ENCODE measurements at regions not wholly inside any gene's neighbourhood (a gene's known extent, or its start where the extent isn't known, plus 50 kb on each side); places are given as distances from the start of the nearest gene placed in this dataset.

DNA sequence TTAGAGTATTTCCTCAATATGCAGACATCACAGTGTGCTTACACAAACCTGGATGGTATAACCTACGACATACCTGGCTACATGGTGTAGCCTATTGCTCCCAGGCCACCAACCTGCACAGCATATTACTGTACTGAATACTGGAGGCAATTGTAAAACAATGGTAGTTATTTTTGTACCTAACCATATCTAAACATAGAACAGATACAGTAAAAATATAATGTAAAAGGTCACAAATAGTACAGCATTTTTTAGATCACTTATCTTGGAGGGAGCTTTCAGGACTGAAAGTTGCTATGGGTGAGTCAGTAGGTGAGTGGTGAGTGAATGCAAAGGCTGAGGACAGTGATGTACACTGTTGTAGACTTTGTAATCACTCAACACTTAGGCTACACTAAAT, 492.3 kb downstream of the MRPL39 start:
- no peak for DNase-seq

DNA sequence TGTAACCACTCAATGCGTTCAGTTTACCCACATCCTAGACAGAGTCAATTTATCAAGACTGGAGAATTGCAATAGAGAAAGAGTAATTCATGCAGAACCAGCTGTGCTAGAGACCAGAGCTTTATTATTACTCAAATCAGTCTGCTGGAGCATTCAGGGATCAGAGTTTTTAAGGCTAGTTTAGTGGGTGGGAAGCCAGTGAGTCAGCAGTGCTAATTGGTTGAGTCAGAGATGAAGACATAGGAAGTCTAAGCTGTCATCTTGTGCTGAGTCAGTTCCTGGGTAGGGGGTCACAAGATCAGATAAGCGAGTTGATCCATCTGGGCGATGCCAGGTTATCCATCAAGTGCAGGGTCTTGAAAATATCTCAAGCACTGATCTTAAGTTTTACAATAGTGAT, 499.6 kb downstream of the MRPL39 start:
- no peak for DNase-seq

GRCh38 chr21:25103500-25104207, 503.6 kb downstream of the MRPL39 start:
- DNase-seq: no peak

DNA sequence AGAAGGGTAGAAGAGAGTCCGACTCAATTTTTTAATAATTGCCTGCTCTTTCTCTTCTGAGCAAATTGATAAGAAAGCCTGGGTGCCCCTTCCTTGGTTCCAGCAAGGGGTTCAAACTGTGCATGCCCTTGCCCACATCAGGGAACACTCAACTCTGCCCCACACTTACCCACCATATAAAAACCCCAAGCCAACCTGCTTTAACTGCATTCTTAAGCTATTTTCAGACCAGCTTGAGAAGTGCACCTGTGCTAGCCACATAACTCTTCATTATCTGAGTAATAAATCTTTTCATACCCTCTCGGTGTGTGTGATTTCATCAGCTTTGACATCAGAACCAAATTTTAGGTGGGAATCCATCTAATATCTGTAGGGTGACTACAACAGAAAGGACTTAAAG, 509.6 kb downstream of the MRPL39 start:
- DNase-seq: no peak

GRCh38 chr21:25094695-25095094, 512.6 kb downstream of the MRPL39 start:
- DNase-seq: no peak

- no peak for DNase-seq
Observed at GRCh38 chr21:25092441-25093011, 514.8 kb downstream of the MRPL39 start.

DNA sequence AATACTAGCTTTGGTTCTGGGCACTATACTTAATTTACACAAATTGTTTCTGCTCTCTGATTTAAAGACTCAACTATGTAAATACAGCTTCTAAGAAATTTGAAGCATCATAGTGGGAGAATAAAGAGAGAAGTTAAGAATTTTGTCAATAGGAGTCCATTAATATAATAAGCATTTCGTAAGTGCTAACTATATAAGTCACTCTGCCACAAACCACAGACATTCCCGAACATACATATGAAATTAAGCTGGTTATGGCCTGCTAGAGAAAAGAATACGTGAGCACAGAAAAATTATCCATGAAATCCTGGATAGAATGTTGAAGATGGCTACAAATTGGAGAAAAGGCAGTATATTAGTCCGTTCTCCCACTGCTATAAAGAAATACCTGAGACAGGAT, 526.2 kb downstream of the MRPL39 start:
- DNase-seq: no peak

DNA sequence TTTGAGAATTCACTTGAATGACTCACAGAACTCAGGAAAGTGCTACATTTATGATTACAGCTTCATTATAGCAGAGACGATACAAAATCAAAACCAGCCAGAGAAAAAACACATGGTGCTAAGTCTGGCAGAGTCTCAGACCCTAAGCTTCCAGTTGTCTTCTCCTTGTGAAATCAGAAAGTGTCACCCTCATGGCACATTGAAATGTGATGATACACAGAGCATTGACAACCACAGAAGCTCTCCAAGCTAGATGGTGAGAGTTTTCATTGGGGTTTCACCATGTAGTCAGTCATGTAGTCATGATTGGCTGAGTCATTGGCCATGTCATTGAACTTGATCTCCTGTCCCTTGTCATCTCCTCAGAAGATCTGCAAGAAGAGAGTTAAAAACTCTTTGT, 526.6 kb downstream of the MRPL39 start:
- DNase-seq: no peak

- DNase-seq: no peak
Observed at GRCh38 chr21:25080141-25080540, 527.1 kb downstream of the MRPL39 start.

GRCh38 chr21:25079053-25079452, 528.2 kb downstream of the MRPL39 start:
- no peak for DNase-seq

- no peak for DNase-seq
Observed at GRCh38 chr21:25062061-25062460, 545.2 kb downstream of the MRPL39 start.

DNA sequence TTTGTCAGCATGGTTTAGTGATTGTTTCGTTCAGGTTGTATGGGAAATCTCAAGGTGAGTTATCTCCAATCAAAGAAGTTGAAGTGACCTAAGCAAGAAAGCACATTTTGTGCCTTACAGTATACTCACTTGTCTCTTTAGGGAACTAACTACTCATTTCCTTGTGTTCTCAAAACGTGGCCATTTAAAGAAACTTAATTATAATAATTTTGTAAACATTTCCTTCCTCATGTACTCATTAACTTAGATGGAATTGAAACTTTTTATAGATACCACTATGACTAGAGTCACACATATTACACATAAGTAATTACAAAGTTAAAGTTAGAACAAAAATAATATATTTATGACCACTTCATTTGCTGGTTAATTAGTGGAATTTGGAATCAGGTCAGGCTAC, 552.6 kb downstream of the MRPL39 start:
- no peak for DNase-seq

DNA sequence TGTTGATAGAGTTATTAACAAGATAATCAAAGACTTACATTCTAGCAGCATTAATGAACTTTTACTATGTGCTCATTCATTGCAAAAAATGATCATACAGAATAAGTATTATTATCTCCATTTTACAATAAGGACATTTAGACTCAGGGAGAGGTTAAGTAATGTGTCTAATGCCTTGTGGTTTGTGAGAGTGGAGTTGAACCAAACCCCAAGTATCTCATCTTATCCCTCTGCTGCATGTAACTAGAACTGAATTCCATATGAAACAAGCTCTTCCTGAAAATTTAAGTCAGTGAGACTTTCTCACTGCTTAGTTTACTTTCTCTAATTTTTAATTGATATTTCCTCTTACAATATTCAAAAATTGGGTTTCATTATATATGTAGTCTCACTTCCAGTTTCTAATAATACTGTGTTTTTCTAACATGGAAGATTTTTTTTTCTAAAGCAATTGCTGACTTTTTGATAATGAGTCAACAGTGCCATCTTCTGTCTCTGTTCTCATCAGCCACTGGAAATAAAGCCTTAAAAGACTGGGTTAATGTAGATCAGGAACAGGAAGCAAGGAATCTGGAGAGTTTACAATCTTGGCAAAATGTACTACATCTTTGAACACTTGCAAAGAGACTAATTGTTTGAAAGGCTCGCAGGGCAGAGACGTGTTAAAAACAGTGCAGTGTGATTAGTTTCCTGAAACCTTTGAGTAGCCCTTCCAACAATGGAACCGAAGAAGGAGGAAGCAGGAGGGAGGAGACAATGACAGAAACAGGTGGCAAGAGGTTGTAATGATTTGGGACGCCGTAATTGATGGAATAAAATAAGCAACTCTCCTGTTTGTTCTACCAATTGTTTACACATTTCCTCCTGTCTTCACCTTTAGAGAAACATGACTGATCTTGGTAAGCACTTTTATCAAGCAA, 567.6 kb downstream of the MRPL39 start:
- DNase-seq: peak; percentile 72

GRCh38 chr21:25036775-25037174, 570.5 kb downstream of the MRPL39 start:
- no peak for DNase-seq

- no peak for DNase-seq
Observed at GRCh38 chr21:25031750-25032149, 575.5 kb downstream of the MRPL39 start.

- DNase-seq: no peak
Observed at GRCh38 chr21:25029580-25029979, 577.7 kb downstream of the MRPL39 start.

GRCh38 chr21:25025596-25025995, 581.7 kb downstream of the MRPL39 start:
- no peak for DNase-seq

DNA sequence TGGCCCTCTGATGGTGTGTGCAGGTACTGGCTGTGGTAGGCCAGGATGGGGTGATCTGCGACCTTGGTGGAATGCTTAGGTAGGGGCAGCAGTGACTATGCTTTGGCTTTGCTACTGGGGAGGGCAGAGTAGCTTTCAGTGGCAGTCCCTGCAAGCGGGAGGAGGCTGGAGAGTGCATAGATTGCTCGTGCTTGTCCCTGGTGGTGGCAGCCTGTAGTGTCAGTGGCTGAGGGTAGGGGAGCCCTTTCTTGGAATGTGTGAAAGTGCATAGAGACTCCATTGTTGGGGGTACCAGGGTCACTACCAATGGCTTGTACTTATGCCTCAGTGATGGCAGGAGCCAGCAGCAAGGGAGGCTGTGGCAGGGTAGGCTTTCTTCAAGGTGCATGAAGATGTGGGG, 582.6 kb downstream of the MRPL39 start:
- DNase-seq: no peak

GRCh38 chr21:25005388-25005787, 601.9 kb downstream of the MRPL39 start:
- no peak for DNase-seq

GRCh38 chr21:25002676-25003075, 604.6 kb downstream of the MRPL39 start:
- DNase-seq: no peak

DNA sequence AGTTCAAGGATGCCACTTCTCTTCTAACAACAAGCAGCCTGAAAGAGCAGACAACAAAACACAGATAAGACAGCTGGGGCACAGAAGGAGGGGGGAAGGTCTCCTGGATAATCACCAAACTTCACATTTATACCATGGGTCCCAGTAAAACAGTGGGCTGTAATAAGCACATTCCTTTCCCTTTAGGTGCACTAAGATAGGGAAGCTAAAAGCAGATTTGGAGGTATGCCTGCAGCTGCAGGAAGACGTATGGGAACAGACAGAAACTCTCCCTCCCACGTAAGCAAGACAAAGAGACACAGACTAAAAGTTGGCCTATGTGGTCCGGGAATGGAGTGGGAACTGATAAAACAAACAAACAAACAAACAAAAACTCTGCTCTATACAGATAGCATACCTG, 612.1 kb downstream of the MRPL39 start:
- DNase-seq: no peak

DNA sequence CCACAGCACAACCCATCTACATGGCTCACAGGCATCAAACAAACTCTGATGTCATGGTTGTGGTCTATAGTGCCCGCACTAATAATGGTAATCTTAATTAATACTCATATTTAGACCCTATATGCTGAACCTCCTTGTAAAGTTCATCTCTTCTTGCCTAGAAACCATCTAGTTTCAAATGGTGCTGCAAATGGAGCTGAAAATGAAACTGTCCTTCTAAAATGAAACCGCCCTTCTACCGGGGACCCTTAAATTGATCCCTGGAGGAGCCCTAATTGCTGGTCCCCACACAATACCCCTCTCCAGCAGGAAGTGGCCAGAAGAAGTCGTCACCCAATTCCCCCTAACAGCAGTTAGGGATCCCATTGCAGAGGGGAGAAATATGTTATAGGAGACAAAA, 612.6 kb downstream of the MRPL39 start:
- no peak for DNase-seq

DNA sequence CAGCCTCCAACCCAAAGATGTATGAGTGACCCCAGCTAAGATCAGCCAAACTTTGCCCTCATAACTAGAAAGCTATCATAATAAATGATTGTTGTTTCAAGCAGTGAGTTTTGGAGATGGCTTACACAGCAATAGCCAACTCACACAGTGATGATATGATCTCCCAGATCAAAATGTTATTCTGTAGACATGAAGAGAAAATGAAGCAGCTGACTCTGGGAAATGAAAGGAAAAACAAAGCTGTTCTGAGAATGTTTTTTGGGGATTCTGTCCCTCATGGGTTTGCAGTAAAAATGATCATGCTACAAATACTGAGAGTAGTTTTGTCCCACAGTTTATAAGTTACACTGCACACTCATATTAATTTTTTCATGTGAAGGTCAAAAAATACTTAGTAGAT, 617.8 kb downstream of the MRPL39 start:
- no peak for DNase-seq

DNA sequence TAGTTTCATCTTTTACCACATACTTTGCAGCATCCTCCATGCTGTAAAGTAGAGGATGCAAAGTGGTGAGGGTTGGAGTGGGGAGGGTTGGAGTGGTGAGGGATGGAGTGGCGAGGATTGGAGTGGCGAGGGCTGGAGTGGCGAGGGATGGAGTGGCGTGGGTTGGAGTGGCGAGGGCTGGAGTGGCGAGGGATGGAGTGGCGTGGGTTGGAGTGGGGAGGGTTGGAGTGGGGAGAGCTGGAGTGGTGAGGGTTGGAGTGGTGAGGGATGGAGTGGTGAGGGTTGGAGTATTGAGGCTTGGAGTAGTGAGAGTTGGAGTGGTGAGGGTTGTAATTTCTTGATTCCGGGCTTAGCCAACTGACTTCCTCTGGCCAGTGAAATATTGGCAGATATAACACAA, 618.3 kb downstream of the MRPL39 start:
- no peak for DNase-seq

All from NCI-H1092 treated with DMSO at 0.1 percent for 48 hours (cell line).